Tibial artery (tissue), 4 donors: ENCODE measurements at regions not wholly inside any gene's neighbourhood (a gene's known extent, or its start where the extent isn't known, plus 50 kb on each side); places are given as distances from the start of the nearest gene placed in this dataset.

Experiments
- DNase-seq, 2 donors: peaks; one replicate each; pipeline ENCODE4 v3.0.0-alpha.2; 2019
- H3K27ac ChIP-seq, 2 donors: fragments of 200-600 bp; sonication (generic) in 1 of 2; 1 replicate in 1 of 2; 2 replicates in 1 of 2; pipeline ENCODE4 v1.5.1; 2018 to 2019; ENCODE audit warnings: mild to moderate bottlenecking in 1 of 2
- H3K27me3 ChIP-seq, 2 donors: fragments of 200-600 bp; sonication (generic) in 1 of 2; one replicate each; pipeline versions ENCODE4 v1.5.1 to v1.6.0; 2016 to 2019
- H3K36me3 ChIP-seq, 3 donors: fragments of 200-600 bp; sonication (generic) in 2 of 3; one replicate each; pipeline ENCODE4 v1.5.1; 2016 to 2019; ENCODE audit warnings: mild to moderate bottlenecking in 2 of 3
- H3K4me1 ChIP-seq, 4 donors: fragments of 200-600 bp; sonication (generic) in 2 of 4; 1 replicate in 3 of 4; 2 replicates in 1 of 4; pipeline ENCODE4 v1.5.1; 2016 to 2019
- H3K4me3 ChIP-seq, 2 donors: fragments of 200-600 bp; sonication (generic) in 1 of 2; 1 replicate in 1 of 2; 2 replicates in 1 of 2; pipeline ENCODE4 v1.5.1; 2018 to 2019; ENCODE audit warnings: mild to moderate bottlenecking in 2 of 2
- H3K9me3 ChIP-seq, 3 donors: fragments of 200-600 bp; sonication (generic) in 1 of 3; one replicate each; pipeline ENCODE4 v1.5.1; 2016 to 2019
- intact Hi-C: fragments of 100-400 bp; cut with DNase I; formaldehyde crosslinking; loops from one replicate; pipeline ENCODE4 v1.15.0; 2023; ENCODE audit warnings: low total_unique reads
- TF ChIP-seq, protein P1 (sequence below), 2 experiments: fragments of 200-600 bp in 1 of 2; fragments of 450-650 bp in 1 of 2; IDR thresholded peaks; one replicate each; pipeline ENCODE4 v1.5.1; 2017 to 2019; ENCODE audit warnings: antibody characterized with exemption in 2 of 2, mild to moderate bottlenecking in 1 of 2, moderate library complexity in 1 of 2

DNA sequence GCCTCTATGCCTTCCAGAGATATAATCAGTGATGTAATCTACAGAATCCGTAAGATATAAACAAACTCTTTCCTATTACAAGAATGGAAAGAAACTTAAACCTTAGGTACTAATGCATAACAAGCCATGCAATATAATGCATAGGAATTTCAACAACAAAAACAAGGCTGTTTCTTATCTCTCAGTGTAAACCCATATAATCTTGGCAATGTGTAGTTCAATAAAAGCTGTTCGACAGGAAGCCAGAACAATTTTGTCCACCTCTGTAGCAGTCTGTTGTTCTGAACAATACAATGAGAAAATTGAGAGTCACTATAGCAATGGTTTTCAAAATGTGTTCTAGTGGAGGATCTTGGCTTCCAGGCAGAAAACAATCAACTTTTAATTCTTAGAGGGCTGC, 111.5 kb upstream of the FREM2 start:
- Histone ChIP-seq H3K9me3 (no peaks in the 10 kb centered on the region), H3K4me1 (no peaks in the 10 kb centered on the region), H3K4me3 (no peak overlapping the region), H3K27ac (no peak overlapping the region), H3K27me3 (no peaks in the 10 kb centered on the region), H3K36me3 (no peaks in the 10 kb centered on the region)
- intact Hi-C loops: no loop called here
- TF ChIP-seq, protein P1, sequence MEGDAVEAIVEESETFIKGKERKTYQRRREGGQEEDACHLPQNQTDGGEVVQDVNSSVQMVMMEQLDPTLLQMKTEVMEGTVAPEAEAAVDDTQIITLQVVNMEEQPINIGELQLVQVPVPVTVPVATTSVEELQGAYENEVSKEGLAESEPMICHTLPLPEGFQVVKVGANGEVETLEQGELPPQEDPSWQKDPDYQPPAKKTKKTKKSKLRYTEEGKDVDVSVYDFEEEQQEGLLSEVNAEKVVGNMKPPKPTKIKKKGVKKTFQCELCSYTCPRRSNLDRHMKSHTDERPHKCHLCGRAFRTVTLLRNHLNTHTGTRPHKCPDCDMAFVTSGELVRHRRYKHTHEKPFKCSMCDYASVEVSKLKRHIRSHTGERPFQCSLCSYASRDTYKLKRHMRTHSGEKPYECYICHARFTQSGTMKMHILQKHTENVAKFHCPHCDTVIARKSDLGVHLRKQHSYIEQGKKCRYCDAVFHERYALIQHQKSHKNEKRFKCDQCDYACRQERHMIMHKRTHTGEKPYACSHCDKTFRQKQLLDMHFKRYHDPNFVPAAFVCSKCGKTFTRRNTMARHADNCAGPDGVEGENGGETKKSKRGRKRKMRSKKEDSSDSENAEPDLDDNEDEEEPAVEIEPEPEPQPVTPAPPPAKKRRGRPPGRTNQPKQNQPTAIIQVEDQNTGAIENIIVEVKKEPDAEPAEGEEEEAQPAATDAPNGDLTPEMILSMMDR (IDR thresholded peaks at IDR 0.05): no peak
- no peak for DNase-seq

DNA sequence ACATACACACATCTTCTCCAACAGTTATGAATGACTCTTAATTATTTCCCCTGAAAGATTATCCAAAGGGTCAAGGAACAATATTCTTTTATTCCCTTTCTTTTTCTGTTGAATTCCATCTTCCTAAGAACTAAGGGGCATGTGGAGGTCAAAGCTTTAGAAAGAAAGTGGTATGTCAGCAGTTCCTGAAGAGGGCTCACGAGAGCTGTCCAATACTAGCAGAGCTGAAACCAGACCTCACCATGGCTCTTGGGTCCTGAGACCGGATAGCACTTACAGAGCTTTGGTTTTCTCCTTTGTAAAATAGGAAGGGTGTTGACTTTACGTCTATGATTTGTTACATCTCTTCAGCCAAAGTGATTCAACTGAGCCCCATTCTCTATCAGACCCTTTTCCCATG, 109.8 kb upstream of the FREM2 start:
- Histone ChIP-seq H3K4me3 (no peak overlapping the region), H3K36me3 (no peaks in the 10 kb centered on the region), H3K9me3 (no peaks in the 10 kb centered on the region), H3K27me3 (no peaks in the 10 kb centered on the region), H3K4me1 (no peaks in the 10 kb centered on the region), H3K27ac (no peak overlapping the region)
- TF ChIP-seq, protein P1 (IDR thresholded peaks at IDR 0.05): no peak
- DNase-seq: no peak
- intact Hi-C loops: no loop called here

DNA sequence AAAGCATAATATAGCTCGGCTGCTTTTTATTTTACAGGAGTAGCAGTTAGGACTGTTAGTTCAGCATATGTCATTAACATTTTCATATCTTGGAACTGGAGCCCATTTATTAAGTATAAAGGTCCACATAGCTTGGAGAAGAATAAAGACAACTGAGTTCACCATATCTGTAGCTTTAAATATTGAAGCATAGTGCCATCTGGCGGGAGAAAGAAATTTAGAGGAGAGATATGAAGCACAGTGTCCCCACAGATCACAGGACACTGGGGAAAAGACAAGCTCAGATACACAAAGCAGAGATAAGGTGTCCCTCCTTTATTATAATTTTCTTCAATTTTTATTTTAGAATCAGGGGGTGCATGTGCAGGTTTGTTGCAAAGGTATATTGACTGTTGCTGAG, 104.7 kb upstream of the FREM2 start:
- no peaks in the 10 kb centered on the region for H3K9me3 ChIP-seq
- no peaks in the 10 kb centered on the region for H3K27me3 ChIP-seq
- H3K36me3 ChIP-seq: no peaks in the 10 kb centered on the region
- TF ChIP-seq, protein P1 (IDR thresholded peaks at IDR 0.05): peak in 1 of 2 experiments; percentile 20
- no peak overlapping the region for H3K4me3 ChIP-seq
- DNase-seq: no peak
- intact Hi-C loops: no loop called here
- H3K27ac ChIP-seq: no peak overlapping the region
- no peaks in the 10 kb centered on the region for H3K4me1 ChIP-seq

DNA sequence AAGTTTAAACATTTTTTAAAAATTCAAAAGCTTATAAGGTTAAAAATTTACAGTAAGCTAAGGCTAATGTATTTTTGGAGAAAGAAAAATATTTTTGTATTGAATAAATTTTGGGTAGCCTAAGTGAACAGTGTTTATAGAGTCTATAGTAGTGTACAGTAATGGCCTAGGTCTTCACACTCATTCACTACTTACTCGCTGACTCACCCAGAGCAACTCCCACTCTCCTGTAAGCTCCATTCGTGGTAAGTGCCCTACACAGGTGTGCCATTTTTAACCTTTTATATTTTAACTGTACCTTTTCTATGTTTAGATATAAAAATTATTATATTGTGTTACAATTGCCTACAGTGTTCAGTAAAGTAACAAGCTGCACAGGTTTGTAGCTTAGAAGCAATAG, 96.6 kb upstream of the FREM2 start:
- no peaks in the 10 kb centered on the region for H3K4me1 ChIP-seq
- DNase-seq: no peak
- H3K27me3 ChIP-seq: no peaks in the 10 kb centered on the region
- intact Hi-C loops: no loop called here
- TF ChIP-seq, protein P1 (IDR thresholded peaks at IDR 0.05): no peak
- H3K36me3 ChIP-seq: no peaks in the 10 kb centered on the region
- no peaks in the 10 kb centered on the region for H3K9me3 ChIP-seq
- no peak overlapping the region for H3K4me3 ChIP-seq
- no peak overlapping the region for H3K27ac ChIP-seq

DNA sequence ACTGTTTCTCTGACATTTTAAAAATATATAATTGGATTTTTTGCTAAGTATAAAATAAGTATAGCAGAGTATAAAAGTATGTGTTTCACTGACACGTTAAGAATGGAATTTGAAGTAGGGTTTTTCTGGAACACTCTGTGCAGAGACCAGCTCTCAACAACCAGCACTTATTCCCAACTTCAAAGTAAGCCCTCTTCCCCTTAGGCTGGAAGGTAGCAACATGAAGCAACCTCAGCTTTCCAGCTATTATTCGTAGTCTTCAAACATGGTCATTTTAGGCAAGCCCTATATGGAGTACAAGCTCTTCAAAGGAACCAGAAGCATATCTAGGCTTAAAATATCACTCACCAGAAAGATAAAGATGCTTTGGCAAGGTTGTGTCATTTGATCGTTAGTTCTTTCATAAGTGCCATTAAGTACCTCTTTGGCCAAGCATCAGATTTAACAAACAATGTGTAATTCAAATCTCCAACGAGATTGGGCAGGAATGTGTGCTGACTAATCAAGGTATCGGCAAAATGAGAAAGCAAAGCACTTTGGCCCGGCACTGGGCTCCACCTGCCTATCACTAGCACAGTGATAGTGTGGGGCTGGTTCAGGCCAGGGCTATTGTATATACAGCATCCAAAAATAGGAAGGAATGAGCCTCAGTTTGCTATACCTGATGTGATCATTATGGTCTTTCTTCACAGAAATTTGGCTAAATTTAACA, 95.9 kb upstream of the FREM2 start:
- Histone ChIP-seq H3K9me3 (no peaks in the 10 kb centered on the region), H3K4me3 (no peak overlapping the region), H3K36me3 (no peaks in the 10 kb centered on the region), H3K27me3 (no peaks in the 10 kb centered on the region), H3K4me1 (no peaks in the 10 kb centered on the region), H3K27ac (no peak overlapping the region)
- DNase-seq: no peak
- intact Hi-C loops: no loop called here
- TF ChIP-seq, protein P1 (IDR thresholded peaks at IDR 0.05): no peak

DNA sequence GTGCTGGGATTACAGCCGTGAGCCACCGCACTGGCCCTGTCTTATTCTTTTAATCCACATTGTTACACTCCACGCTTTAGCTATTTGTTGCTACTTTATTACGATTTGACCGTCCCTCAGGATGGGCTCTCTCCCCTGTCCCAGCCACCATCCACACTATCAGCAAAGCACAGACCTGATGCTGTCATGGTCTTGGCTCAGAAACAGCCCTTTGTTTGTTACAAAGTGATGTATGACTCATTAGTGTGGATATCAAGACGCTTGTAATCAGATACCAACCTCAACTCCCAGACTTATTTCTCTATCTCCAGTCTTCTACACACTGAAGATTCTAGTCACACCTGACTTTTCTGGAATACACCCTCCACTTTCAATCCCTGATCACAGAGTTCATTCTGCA, 84.6 kb upstream of the FREM2 start:
- H3K4me1 ChIP-seq: no peaks in the 10 kb centered on the region
- no peaks in the 10 kb centered on the region for H3K27me3 ChIP-seq
- H3K27ac ChIP-seq: no peak overlapping the region
- no peak for DNase-seq
- H3K9me3 ChIP-seq: no peaks in the 10 kb centered on the region
- intact Hi-C loops: no loop called here
- TF ChIP-seq, protein P1 (IDR thresholded peaks at IDR 0.05): no peak
- H3K4me3 ChIP-seq: no peak overlapping the region
- no peaks in the 10 kb centered on the region for H3K36me3 ChIP-seq
